HL-60 (cell line): ENCODE measurements at regions not wholly inside any gene's neighbourhood (a gene's known extent, or its start where the extent isn't known, plus 50 kb on each side); places are given as distances from the start of the nearest gene placed in this dataset.

ENCODE experiments used
- DNase-seq, 2 experiments: peaks; one replicate each; pipeline ENCODE4 v3.0.0-alpha.2; 2010 to 2020; ENCODE audit warnings: low read depth in 1 of 2, low spot score in 1 of 2
- H3K27ac ChIP-seq: fragments of 250-450 bp; sonication (Bioruptor Pico); replicated peaks from 2 replicates; pipeline ENCODE4 v1.5.1; 2020; ENCODE audit warnings: mild to moderate bottlenecking, moderate library complexity
- H3K27me3 ChIP-seq: fragments of 250-450 bp; sonication (Bioruptor Pico); 2 replicates; pipeline ENCODE4 v1.5.1; 2021; ENCODE audit warnings: mild to moderate bottlenecking, moderate library complexity; ENCODE audit not compliant: insufficient read depth, poor library complexity, severe bottlenecking
- H3K4me3 ChIP-seq: replicated peaks from 2 replicates; pipeline ENCODE4 v1.5.1; 2011; ENCODE audit warnings: mild to moderate bottlenecking, control low read depth, low read length; ENCODE audit not compliant: insufficient read depth
- CTCF ChIP-seq: IDR thresholded peaks from one replicate; pipeline ENCODE4 v1.5.1; 2011; ENCODE audit warnings: low read length, control low read depth, inconsistent platforms; ENCODE audit not compliant: insufficient read depth
- GABPA ChIP-seq: IDR thresholded peaks from 2 replicates; pipeline ENCODE4 v1.6.1; 2012; ENCODE audit warnings: low read depth
- POLR2AphosphoS5 ChIP-seq: IDR thresholded peaks from 2 replicates; pipeline ENCODE4 v1.6.1; 2012; ENCODE audit warnings: low read depth
- REST ChIP-seq: IDR thresholded peaks from 2 replicates; pipeline ENCODE4 v1.6.1; 2012; ENCODE audit warnings: low read depth; ENCODE audit not compliant: insufficient replicate concordance
- SPI1 ChIP-seq: IDR thresholded peaks from 2 replicates; pipeline ENCODE4 v1.6.1; 2012; ENCODE audit warnings: low read depth, mild to moderate bottlenecking, borderline replicate concordance

- no peak overlapping the region for H3K4me3 ChIP-seq
- no peak for DNase-seq
Observed at GRCh38 chr15:56839099-56839498, 79.3 kb upstream of the TCF12 start.

GRCh38 chr15:56838085-56838484 is 80.4 kb upstream of the TCF12 start:
- H3K27me3 ChIP-seq: no peaks in the 10 kb centered on the region
- no peak for DNase-seq
- no peak overlapping the region for H3K27ac ChIP-seq
- H3K4me3 ChIP-seq: no peak overlapping the region
- TF ChIP-seq POLR2AphosphoS5 (no peak), SPI1 (no peak), REST (no peak), CTCF (no peak), GABPA (no peak)

More at GRCh38 chr15:56839099-56839498, 79.3 kb upstream of the TCF12 start:
- Histone ChIP-seq H3K27ac (no peak overlapping the region), H3K27me3 (no peaks in the 10 kb centered on the region)
- no peak for TF ChIP-seq SPI1
- TF ChIP-seq CTCF: no peak
- no peak for TF ChIP-seq REST
- no peak for TF ChIP-seq GABPA
- TF ChIP-seq POLR2AphosphoS5: no peak

GRCh38 chr15:56837273-56837672 is 81.2 kb upstream of the TCF12 start:
- TF ChIP-seq SPI1 (no peak), GABPA (no peak), POLR2AphosphoS5 (no peak), REST (no peak), CTCF (no peak)
- Histone ChIP-seq H3K27ac (no peak overlapping the region), H3K27me3 (no peaks in the 10 kb centered on the region), H3K4me3 (no peak overlapping the region)
- no peak for DNase-seq
